GM18870 (cell line): ENCODE measurements at regions not wholly inside any gene's neighbourhood (a gene's known extent, or its start where the extent isn't known, plus 50 kb on each side); places are given as distances from the start of the nearest gene placed in this dataset.

Source experiments
- ATAC-seq: cut with Tn5 transposase; IDR thresholded peaks from one replicate; pipeline ENCODE4 v1.9.1; 2021; ENCODE audit warnings: moderate library complexity; ENCODE audit not compliant: unreplicated experiment

- no peak for ATAC-seq
Measured at GRCh38 chr7:46352004-46352954, 431.2 kb upstream of the IGFBP3 start.

GRCh38 chr7:46349490-46349889, 428.4 kb upstream of the IGFBP3 start:
- ATAC-seq: no peak

- no peak for ATAC-seq
Measured at GRCh38 chr7:46344533-46344932, 423.5 kb upstream of the IGFBP3 start.

DNA sequence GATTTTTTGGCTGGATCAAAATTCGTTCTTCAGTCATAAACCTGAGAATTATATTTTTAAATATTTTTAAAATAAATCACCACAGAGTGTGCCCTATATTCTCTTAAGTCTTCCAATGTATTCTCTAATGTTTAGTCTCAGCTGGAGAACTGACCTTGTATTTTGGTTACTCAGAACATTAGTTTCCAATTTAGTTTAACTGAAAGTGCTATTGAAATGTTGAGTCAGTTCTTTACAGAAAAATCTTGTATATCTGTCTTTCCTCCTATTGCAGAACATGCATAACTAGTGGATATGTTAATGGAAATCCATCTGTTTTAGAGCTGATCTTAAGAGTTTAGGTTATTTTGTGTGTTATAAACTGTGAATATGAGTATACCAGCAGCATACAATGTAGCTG, 422.7 kb upstream of the IGFBP3 start:
- no peak for ATAC-seq

- ATAC-seq: no peak
Measured at GRCh38 chr7:46322937-46323336, 401.9 kb upstream of the IGFBP3 start.

- no peak for ATAC-seq
Measured at GRCh38 chr7:46321556-46322205, 400.6 kb upstream of the IGFBP3 start.

DNA sequence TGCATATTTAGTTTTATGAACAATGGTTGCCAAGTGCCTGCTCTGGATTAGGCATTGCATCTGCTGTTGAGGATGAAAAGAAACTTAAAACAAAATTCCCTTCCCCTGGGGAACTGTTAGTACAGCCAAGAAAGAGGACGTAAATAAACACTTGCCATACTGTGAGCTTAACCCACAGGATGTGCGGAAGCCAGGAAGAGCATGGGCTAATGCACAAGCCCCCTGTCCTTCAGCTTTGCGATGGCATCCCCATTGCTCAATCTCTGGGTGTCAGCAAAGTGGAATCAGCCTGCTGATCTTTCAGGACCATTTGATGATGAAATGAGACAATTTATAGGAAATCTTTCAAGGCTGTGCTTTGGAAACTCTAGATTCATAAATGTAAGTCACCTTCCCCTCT, 399.9 kb upstream of the IGFBP3 start:
- ATAC-seq: no peak

- ATAC-seq: no peak
Measured at GRCh38 chr7:46319841-46320240, 398.8 kb upstream of the IGFBP3 start.

- no peak for ATAC-seq
Measured at GRCh38 chr7:46318276-46318675, 397.2 kb upstream of the IGFBP3 start.

DNA sequence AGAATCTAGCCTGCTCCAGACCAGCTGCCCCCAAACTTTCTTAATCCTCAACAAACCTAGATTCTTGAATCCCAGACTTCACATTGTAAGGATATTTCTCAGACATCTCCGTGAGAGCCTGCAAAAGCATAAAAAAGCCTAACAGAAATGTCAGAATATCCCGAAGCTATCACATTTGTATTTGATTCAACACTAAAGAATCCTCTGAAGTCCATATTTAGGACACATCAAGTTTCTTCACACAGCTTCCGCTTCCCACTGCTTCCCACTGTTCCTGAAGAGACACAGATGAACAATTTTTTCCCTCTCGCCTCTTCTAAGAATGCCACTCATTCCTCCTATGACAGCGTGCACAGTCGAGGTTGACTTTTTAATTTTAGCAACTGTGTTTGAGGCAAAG, 396.2 kb upstream of the IGFBP3 start:
- no peak for ATAC-seq

GRCh38 chr7:46315891-46316290, 394.8 kb upstream of the IGFBP3 start:
- ATAC-seq: no peak

DNA sequence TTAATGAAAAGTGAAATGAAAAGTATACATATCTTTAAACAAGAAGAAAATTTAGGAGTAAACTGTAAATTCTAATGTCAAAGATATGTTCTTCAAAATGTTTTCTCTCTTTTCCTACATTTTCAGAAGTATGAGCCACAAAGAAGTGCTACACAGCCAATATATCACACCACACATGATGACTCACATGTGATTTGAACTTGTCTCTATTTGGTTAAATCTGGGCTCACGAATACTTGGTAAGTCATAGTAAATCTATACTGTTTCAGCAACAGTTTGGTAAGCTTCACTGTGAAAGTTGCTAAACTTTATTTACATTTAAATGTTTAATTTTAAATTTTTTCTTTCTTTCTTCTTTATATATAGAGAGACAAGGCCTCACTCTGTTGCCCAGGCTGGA, 380.6 kb upstream of the IGFBP3 start:
- no peak for ATAC-seq

DNA sequence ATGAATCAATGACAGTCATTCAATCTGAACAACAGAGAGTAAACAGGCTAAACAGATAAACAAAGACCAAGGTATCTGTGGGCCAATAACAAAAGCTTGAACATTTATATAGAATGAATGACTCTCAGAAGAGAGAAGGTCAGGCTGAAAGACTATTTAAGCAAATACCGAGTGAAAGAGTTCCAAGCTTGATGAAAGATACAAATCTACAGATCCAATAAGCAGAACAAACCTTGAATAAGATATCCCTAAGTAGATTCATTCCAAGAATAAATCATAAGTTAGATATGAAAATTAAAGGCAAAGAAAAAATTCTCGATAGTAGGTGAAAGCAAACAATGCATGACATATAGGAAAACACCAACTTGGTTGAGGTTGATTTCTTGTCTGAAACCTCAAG, 376.4 kb upstream of the IGFBP3 start:
- no peak for ATAC-seq

GRCh38 chr7:46296526-46296925, 375.5 kb upstream of the IGFBP3 start:
- ATAC-seq: no peak

DNA sequence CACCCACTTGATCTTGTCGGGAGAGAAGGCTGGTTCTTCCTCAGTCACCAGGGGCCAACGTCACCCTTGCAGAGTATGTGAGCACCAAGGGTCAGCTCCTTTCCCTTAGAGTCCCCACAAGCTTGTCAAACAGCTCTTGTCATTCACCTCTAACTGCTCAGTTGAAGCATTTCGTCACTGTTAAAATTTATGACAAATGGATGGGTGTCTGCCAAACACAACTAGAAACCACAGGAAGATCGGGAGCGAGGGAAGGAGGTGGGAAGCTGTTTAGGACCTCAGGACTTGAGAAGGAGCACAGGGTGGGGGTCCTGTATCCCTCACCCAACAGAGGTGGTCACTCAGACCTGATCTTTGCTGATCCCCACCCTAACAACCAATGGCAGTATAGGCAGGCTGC, 373.3 kb upstream of the IGFBP3 start:
- no peak for ATAC-seq

DNA sequence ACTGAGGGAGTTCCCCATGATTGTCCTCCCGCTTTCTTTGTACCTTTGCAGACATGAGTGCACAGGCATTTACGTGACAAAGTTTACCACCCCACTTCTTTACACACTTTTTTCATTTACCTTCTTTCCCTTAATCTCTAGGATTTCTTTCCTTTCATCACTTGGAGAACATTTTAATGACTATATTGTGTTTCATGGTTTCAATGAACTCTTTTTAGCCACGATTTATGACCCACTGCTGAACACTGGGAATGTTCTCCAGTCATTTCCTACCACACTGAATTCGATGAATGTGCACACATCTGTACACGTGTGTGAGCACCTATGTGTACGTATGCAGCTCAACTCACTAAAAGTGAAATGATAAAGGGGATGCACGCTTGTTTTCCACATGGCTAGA, 371.7 kb upstream of the IGFBP3 start:
- ATAC-seq: no peak

DNA sequence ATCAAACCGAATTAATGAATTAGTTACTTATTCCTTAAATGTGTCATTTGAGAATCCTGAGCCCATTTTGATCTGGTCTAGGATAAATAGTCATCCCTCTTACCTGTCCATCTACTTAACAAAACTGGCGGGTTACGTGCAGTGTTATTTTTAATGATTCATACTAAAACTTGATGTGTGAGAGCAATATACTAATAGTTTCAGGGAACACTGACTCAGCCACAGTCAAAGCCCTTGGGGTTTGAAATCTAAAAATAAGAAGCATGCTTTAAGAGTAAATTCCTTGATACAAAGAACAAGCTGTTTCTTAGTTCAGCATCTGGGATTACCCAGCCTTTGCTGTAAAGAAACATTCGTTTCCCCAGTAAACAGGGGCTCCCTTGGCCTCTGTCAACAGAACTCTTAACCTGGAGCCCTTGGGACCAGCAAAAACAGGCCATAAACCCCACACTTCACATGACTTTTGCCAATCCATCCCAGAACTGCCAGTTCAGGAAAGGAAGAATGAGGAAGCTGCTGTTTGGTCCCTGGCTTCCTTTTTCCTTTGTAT, 370.6 kb upstream of the IGFBP3 start:
- ATAC-seq: peak; percentile 51

DNA sequence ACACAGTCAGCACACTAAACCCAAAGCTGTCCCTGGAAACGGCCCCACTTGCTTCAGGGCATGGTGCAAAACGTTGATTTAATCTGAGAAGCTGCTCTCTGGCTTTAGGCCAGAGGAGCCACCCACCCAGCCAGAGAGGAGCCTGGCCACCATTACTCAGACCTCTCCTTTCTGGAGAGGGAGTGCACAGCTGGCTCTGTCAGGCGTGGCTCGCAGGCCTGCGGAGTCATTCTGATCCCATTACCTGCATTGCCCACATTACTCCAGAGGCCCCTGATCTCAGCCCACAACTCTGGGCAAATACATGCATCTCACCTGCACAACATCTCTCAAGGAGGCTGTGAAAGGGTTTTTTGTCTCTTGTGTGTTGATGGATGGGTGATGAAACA, 370.0 kb upstream of the IGFBP3 start:
- peak; percentile 62 for ATAC-seq

DNA sequence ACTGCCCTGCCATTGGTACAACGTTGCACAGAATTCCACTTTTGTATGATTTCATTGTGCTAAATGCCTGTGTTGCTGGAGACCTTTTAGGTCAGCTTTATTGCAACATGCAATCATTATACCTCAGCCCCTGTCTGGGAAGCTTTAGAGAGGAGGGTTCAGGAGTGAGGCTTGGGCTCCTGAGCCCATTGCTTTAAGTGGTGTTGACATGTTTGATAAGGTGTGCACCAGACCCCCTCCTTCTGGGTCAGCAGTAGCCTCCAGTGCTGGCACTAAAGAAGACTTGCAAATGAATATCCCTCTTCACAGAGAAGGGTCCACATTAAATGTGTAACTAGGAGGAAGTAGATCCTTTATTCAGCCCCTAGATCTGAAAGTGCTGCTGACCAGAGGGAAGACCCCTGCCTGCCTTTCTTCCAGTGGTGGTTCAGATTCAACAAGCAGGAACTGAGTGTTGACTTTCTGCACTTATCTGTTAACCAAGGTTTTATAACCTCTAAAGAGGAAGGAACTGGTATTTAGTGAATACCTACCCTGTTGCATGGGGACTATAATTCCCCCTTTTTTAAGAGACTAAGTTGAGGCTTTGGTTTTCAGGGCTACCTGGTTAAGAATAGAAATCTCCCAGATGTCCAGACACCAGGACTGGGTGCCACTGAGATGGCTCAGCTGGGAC, 369.4 kb upstream of the IGFBP3 start:
- peak; percentile 17 for ATAC-seq

DNA sequence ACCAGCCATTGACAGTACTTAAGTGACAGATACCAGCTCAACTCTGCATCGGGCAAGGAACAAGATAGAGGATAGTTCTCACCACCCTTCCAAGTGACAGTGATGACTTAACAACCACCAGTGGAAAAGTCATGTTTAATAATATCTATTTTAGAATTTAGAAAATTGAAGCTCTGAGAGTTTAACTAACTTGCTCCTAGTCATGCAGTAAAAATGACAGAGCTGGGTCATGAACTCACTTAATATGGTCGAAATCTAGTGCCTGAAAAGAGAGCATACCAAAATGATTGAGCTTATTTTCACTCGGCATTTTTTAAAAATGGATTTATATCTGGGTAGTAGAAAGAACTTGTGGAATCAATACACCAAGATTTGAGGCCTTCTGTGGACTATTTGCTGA, 367.8 kb upstream of the IGFBP3 start:
- no peak for ATAC-seq

DNA sequence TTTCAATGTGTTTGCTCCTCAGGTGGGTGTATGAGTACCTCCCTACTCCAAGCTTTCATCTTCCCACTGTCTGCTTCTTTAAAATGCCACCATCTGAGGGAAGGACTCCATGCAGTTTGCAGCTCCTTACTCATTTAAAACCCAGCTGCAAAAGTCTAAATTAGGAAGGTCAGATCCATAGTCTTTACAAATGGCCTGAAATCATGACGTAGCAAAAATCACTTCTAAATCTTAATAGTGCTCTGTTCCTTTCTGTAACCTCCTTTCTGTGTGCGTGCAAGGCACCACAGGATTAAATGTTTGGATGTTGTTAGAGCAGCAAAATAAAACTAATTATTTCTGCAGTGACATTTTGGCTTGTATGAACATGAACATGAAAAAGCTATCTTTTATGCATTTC, 366.9 kb upstream of the IGFBP3 start:
- ATAC-seq: no peak

- no peak for ATAC-seq
Measured at GRCh38 chr7:46286957-46287356, 365.9 kb upstream of the IGFBP3 start.
